Activated naive CD8-positive, alpha-beta T cell (primary cell): ENCODE measurements at regions not wholly inside any gene's neighbourhood (a gene's known extent, or its start where the extent isn't known, plus 50 kb on each side); places are given as distances from the start of the nearest gene placed in this dataset.

Source experiments
- H3K27ac Mint-ChIP-seq: one replicate; pipeline ENCODE4 v1.8.0; 2021; ENCODE audit warnings: mixed read lengths
- H3K27me3 Mint-ChIP-seq: one replicate; pipeline ENCODE4 v1.8.0; 2021; ENCODE audit warnings: mixed read lengths
- H3K36me3 Mint-ChIP-seq: one replicate; pipeline ENCODE4 v1.8.0; 2021; ENCODE audit warnings: mixed read lengths
- H3K4me1 Mint-ChIP-seq: one replicate; pipeline ENCODE4 v1.8.0; 2021; ENCODE audit warnings: low read depth, mixed read lengths
- H3K4me3 Mint-ChIP-seq: one replicate; pipeline ENCODE4 v1.8.0; 2021; ENCODE audit warnings: mild to moderate bottlenecking, mixed read lengths
- H3K9me3 Mint-ChIP-seq: one replicate; pipeline ENCODE4 v1.8.0; 2021; ENCODE audit warnings: low read depth, mixed read lengths

DNA sequence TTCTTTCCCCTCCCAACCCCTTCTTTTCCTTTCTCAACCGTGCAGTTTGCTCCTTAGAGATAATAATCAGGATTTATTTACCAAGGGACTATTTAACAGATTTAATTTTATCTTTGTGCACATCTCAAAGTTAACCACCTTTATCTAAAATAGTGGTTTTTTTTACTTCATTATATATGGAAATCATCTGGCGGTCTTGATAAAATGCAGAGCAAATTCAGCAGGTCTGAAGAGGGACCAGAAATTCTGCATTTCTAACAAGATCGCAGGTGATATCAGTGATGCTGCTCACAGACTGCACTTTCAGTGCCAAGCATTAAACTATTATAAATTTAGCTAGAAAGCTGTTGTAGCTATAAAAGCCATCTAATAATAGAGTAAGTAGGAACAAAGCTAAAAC lies 83.4 kb upstream of the NEGR1 start:
- Mint-ChIP-seq H3K9me3 (no peaks in the 10 kb centered on the region), H3K4me3 (no peak overlapping the region)

DNA sequence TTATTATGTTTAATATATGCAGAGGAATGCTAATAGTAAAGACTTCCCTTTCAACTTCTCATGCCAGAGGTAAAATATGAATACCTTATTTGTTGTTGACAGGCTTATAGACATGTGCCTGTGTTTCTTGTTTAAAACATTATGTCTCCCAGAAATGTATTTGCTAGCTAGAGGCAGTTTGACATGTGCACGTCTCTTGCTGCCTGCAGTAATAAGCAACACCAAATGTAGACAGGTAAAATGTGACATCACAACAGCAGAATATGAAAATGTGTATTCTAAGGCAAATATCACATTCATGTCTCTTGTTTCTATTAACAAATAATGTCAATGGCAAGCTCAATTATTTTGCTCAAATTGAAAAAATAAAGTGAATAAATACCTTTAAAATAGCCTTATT lies 80.2 kb upstream of the NEGR1 start:
- Mint-ChIP-seq H3K9me3 (no peaks in the 10 kb centered on the region), H3K27me3 (peaks cover 2% of the 10 kb centered on the region), H3K4me1 (no peaks in the 10 kb centered on the region), H3K4me3 (no peak overlapping the region), H3K27ac (no peak overlapping the region), H3K36me3 (no peaks in the 10 kb centered on the region)

More for the DNA sequence above, 83.4 kb upstream of the NEGR1 start:
- no peaks in the 10 kb centered on the region for H3K27me3 Mint-ChIP-seq
- H3K36me3 Mint-ChIP-seq, result no peaks in the 10 kb centered on the region
- H3K27ac Mint-ChIP-seq, result no peak overlapping the region
- H3K4me1 Mint-ChIP-seq, result no peaks in the 10 kb centered on the region

DNA sequence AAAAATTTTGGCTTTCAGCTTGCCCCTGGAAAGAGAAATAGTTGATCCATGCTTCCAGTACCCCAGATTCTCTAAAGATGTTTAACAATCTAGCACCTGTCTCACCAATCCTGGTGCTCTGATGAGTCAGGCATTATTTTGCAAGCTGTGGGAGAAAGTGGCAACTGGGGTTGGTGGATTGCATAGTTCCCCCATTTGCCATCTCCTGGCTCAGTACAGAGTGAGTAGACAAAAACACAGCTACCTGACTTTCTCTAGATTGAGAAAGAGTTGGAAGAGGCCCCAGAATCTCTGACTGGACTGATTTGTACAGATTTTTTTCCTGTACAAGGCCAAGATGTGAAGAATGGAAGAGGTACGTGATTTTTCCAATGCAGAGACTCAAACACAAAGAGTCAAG lies 75.1 kb upstream of the NEGR1 start:
- Mint-ChIP-seq H3K4me3 (no peak overlapping the region), H3K4me1 (no peaks in the 10 kb centered on the region), H3K27me3 (peaks cover 2% of the 10 kb centered on the region), H3K9me3 (peaks cover 2% of the 10 kb centered on the region), H3K36me3 (no peaks in the 10 kb centered on the region), H3K27ac (no peak overlapping the region)

DNA sequence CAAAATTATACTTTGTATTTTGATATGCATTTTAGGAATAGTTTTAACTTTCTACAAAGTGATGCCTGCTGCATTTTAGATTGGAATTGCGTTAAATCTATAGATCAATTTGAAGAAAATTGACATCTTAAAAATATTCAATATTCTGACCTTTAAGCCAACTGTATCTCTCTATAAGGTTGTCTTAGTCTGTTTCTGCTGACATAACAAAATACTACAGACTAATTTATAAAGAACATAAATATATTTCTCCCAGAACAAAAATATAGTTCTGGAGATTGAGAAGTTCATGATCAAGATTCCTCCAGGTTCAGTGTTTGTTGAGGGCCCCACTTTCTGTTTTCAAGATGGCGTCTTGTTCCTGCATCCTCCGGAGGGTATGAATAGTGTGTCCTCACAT lies 73.6 kb upstream of the NEGR1 start:
- Mint-ChIP-seq H3K4me3 (no peak overlapping the region), H3K27ac (no peak overlapping the region)

DNA sequence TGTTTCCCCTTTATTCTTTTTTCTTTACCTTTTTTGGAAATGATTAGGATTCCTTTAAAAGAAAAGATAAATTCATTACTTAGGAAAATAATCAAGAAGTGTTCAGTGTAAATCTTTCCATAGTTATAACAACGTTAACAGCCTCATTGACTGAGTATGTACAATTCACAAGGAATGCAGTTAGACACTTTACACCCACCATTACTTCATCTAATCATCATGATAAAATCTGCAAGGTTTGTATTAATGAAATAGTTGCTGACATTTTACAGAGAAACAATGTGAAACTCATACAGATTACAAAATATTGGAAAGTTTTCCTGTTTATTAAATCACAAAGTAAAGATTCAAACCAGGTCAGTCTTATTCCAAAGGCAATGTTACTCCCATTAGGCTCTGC lies 59.3 kb upstream of the NEGR1 start:
- Mint-ChIP-seq H3K4me1 (no peaks in the 10 kb centered on the region), H3K4me3 (no peak overlapping the region), H3K27me3 (no peaks in the 10 kb centered on the region), H3K9me3 (no peaks in the 10 kb centered on the region), H3K27ac (no peak overlapping the region), H3K36me3 (no peaks in the 10 kb centered on the region)

More for the DNA sequence above, 73.6 kb upstream of the NEGR1 start:
- H3K36me3 Mint-ChIP-seq, result no peaks in the 10 kb centered on the region
- no peaks in the 10 kb centered on the region for H3K4me1 Mint-ChIP-seq
- H3K27me3 Mint-ChIP-seq, result peaks cover 2% of the 10 kb centered on the region
- H3K9me3 Mint-ChIP-seq, result peaks cover 3% of the 10 kb centered on the region

DNA sequence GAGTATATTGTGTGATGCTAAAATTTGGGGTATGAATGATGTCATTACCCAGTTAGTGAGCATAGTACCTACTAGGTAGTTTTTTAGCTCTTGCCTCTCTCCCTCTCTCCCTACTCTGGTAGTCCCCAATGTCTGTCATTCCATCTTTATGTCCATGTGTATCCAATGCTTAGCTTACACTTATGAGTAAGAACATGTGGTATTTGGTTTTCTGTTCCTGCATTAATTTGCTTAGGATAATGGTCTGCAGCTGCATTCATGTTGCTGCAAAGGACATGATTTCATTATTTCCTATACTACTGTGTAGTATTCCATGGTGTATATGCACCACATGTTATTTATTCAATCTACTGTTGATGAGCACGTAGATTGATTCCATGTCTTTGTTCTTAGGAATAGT lies 54.4 kb upstream of the NEGR1 start:
- no peak overlapping the region for H3K27ac Mint-ChIP-seq
- H3K4me1 Mint-ChIP-seq, result no peaks in the 10 kb centered on the region
- H3K27me3 Mint-ChIP-seq, result no peaks in the 10 kb centered on the region
- H3K4me3 Mint-ChIP-seq, result no peak overlapping the region
- H3K36me3 Mint-ChIP-seq, result no peaks in the 10 kb centered on the region
- no peaks in the 10 kb centered on the region for H3K9me3 Mint-ChIP-seq
